ENCODE measurements at regions not wholly inside any gene's neighbourhood (a gene's known extent, or its start where the extent isn't known, plus 50 kb on each side); places are given as distances from the start of the nearest gene placed in this dataset.
"Not testable (repeated sequence)": the region's sequence is repeated elsewhere in the genome, so short reads cannot be mapped to it uniquely, and the experiment has no call there.

DNA sequence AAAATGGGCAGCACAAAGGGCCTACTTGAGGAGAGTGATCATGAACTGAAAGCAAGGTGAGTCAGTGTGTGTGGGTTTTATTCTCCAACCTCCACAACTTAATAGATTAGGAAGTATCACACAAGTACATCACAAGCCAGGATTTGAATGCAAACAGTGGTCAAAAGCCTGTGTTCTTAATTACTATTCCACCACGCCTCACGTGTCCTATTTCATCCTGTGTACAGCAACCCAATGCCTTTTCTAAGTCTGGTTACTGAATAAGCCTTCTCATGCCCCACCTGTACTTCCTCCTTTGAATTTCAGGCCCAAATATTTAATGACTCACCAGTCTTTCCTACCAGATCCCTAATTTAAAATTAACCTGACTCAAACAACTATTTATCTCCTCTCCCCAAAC lies 755.7 kb upstream of the SLC8A1 start:
- WGBS, 3 donors = 70 to 85% (median 80%) methylated on average over 2 of the region's 2 CpGs
- H3K36me3 ChIP-seq (ENCODE audit: insufficient read depth in 1 of 2, low read depth in 1 of 2) = no peaks in the 10 kb centered on the region
- H3K27me3 ChIP-seq (ENCODE audit: insufficient read depth in 3 of 3, low read length in 2 of 3) = no peaks in the 10 kb centered on the region
- no peak overlapping the region for H3K4me3 ChIP-seq
- DNase-seq (no peak), ATAC-seq (no peak)
- no peaks in the 10 kb centered on the region for H3K4me1 ChIP-seq
- intact Hi-C loops (cut with DNase I) = no loop called here
- H3K9me3 ChIP-seq = no peaks in the 10 kb centered on the region
- H3K27ac ChIP-seq = no peak overlapping the region
- TF ChIP-seq, protein P1, sequence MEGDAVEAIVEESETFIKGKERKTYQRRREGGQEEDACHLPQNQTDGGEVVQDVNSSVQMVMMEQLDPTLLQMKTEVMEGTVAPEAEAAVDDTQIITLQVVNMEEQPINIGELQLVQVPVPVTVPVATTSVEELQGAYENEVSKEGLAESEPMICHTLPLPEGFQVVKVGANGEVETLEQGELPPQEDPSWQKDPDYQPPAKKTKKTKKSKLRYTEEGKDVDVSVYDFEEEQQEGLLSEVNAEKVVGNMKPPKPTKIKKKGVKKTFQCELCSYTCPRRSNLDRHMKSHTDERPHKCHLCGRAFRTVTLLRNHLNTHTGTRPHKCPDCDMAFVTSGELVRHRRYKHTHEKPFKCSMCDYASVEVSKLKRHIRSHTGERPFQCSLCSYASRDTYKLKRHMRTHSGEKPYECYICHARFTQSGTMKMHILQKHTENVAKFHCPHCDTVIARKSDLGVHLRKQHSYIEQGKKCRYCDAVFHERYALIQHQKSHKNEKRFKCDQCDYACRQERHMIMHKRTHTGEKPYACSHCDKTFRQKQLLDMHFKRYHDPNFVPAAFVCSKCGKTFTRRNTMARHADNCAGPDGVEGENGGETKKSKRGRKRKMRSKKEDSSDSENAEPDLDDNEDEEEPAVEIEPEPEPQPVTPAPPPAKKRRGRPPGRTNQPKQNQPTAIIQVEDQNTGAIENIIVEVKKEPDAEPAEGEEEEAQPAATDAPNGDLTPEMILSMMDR (IDR thresholded peaks at IDR 0.05) = no peak

DNA sequence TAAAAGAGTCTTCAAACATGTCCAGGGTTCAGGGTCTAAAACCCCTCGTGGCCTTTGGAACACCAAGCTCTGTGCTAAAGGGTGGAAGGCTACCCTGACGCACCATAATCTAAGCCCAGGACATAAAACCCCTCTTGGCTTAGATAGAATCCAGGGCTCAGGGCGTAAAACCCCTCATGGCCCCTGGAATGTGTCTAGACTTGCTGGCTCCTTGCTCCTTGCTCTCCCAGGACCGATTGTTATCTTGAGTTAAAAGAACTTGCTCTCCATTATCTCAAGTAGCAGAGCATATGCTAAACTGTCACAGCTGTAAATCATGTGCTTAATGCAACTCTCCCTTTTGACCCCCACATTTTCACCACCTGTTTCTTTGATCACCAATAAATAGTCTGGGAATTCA lies 758.1 kb upstream of the SLC8A1 start:
- H3K36me3 ChIP-seq (ENCODE audit: insufficient read depth in 1 of 2, low read depth in 1 of 2); H3K27ac ChIP-seq; H3K9me3 ChIP-seq; ATAC-seq; H3K4me1 ChIP-seq; DNase-seq; H3K27me3 ChIP-seq (ENCODE audit: insufficient read depth in 3 of 3, low read length in 2 of 3); intact Hi-C loops (cut with DNase I); H3K4me3 ChIP-seq: not testable (repeated sequence)
- WGBS, 3 donors = 52 to 59% (median 57%) methylated on average over 4 of the region's 4 CpGs

DNA sequence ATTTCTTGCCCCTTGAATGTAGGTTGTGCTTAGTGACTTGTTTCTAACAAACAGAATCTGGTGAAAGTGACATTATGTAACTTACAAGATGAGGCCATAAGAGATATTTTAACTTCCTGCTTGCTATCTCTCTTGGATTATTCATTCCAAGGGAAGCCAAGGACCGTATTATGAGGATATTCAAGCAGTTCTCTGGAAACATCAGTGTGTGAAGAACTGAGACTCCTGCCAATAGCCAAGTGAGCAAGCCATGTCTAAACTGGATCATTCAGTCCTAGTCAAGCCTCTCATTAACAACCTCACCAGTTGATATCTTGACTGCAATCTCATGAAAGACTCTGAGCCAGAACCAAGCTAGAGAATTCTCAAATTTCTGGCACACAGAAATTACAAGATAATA lies 765.1 kb upstream of the SLC8A1 start:
- intact Hi-C loops (cut with DNase I) = no loop called here
- Histone ChIP-seq H3K36me3 (ENCODE audit: insufficient read depth in 1 of 2, low read depth in 1 of 2) (no peaks in the 10 kb centered on the region), H3K27ac (no peak overlapping the region), H3K9me3 (no peaks in the 10 kb centered on the region), H3K4me3 (no peak overlapping the region), H3K27me3 (ENCODE audit: insufficient read depth in 3 of 3, low read length in 2 of 3) (no peaks in the 10 kb centered on the region), H3K4me1 (no peaks in the 10 kb centered on the region)
- WGBS, 3 donors = 14 to 22% (median 20%) methylated on average over 1 of the region's 1 CpG
- no peak for DNase-seq
- no peak for ATAC-seq
- TF ChIP-seq, protein P1 (IDR thresholded peaks at IDR 0.05) = no peak

DNA sequence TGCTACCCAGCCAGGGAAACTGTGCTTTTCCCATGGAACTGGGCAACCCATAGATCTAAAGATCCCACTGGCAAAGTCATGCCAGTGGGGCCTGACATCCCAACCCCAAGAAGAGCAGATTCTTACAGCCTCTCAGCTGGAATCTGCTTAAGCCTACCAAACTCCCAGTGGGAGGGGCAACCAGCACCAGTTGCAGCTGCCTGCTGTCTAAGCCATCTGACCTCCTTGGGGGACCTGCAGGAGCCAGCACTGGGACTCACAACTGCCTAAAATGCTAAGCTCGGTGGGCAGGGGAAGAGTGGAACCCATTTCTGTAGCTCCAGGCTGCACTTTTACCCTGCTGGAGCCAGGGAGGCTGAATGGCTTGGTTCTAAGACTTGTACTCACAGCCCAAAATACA lies 770.7 kb upstream of the SLC8A1 start:
- Histone ChIP-seq H3K27ac (no peak overlapping the region), H3K4me3 (no peak overlapping the region), H3K9me3 (no peaks in the 10 kb centered on the region), H3K36me3 (ENCODE audit: insufficient read depth in 1 of 2, low read depth in 1 of 2) (no peaks in the 10 kb centered on the region), H3K4me1 (no peaks in the 10 kb centered on the region), H3K27me3 (ENCODE audit: insufficient read depth in 3 of 3, low read length in 2 of 3) (no peaks in the 10 kb centered on the region)
- 8 to 43% (median 12%) methylated on average over 1 of the region's 1 CpG for WGBS, 3 donors
- TF ChIP-seq, protein P1 (IDR thresholded peaks at IDR 0.05) = no peak
- intact Hi-C loops (cut with DNase I) = no loop called here
- ATAC-seq = no peak
- no peak for DNase-seq

DNA sequence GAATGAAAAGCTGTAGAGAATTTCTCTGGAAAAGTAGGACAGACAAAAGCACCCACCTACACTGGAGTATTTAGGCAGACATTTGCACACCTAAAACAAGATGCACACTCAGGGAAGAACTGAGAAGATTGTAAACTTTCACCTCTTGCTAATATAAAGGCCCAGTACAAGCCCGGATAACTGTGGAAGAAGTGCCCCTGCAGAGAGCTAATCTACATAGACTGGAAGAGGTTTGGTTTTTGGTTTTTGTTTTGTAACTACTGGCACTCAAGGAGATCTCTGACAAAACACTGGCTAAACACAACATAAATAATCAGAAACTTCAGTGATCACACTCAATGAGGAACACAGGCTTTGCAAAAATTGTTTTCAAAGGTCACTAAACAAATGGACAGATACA lies 782.2 kb upstream of the SLC8A1 start:
- intact Hi-C loops (cut with DNase I) = no loop called here
- H3K4me3 ChIP-seq = no peak overlapping the region
- H3K27me3 ChIP-seq (ENCODE audit: insufficient read depth in 3 of 3, low read length in 2 of 3) = no peaks in the 10 kb centered on the region
- H3K4me1 ChIP-seq = no peaks in the 10 kb centered on the region
- TF ChIP-seq, protein P1 (IDR thresholded peaks at IDR 0.05) = no peak
- WGBS, 3 donors = 40 to 63% (median 46%) methylated on average over 1 of the region's 1 CpG
- no peak for DNase-seq
- no peak overlapping the region for H3K27ac ChIP-seq
- no peak for ATAC-seq
- H3K9me3 ChIP-seq = peaks cover 6% of the 10 kb centered on the region
- no peaks in the 10 kb centered on the region for H3K36me3 ChIP-seq (ENCODE audit: insufficient read depth in 1 of 2, low read depth in 1 of 2)
